HG03135 (cell line): ENCODE measurements at regions not wholly inside any gene's neighbourhood (a gene's known extent, or its start where the extent isn't known, plus 50 kb on each side); places are given as distances from the start of the nearest gene placed in this dataset.
"Not testable (repeated sequence)": the region's sequence is repeated elsewhere in the genome, so short reads cannot be mapped to it uniquely, and the experiment has no call there.

Experiments
- ATAC-seq: cut with Tn5 transposase; IDR thresholded peaks from one replicate; pipeline ENCODE4 v1.9.1; 2021; ENCODE audit warnings: mild to moderate bottlenecking, moderate library complexity; ENCODE audit not compliant: unreplicated experiment

DNA sequence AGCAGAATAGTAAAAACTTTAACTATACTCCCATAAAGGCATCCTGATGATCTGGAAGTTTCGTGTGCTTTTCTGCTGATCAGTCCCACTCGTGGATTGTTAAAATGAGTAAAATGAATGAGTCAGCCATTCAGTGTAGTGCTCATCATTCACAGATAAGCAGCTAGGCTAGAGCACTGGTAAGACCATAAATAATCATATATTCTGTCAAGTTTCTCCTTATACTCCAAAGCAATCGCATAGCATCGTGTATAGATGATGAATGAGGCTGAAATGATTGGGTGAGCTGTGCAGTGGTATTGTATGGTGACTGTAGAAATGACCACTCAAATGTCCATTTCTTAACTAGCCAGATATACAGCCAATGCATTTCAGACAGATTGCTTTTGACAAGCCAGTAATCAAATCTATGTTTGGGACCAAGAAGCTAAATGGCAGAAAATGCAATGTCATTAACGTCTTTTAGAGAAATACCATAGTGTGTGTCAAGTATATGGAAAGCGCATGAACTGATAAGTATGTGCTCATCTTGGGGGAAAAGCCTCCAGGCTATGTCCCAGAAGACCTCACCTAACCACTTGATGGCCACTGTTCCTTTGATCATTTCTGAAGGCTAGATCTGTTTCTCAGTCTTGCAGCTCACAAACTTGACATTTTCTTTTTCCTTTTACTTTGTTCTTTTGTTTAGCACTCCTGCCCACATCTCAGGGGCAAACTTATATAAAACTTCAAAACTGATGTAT, 227.2 kb upstream of the FAM3C start:
- ATAC-seq = no peak

DNA sequence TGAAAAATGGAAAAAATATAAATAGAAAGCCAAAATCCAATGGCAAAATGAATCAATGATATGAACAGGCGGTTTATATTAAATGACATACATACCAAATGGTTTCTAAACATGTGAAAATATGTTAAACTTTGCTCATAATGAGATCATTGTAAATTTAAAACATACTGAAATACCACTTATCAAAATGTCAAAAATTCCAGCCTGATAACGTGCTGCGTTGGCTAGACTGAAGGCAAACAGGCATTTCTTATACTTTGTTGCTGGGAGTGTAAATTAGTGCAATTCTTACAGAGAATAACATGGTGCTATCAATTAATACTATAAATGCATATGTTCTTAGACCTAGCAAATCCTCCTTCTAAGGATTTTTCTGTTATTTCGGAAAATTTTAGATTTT, 225.8 kb upstream of the FAM3C start:
- no peak for ATAC-seq

DNA sequence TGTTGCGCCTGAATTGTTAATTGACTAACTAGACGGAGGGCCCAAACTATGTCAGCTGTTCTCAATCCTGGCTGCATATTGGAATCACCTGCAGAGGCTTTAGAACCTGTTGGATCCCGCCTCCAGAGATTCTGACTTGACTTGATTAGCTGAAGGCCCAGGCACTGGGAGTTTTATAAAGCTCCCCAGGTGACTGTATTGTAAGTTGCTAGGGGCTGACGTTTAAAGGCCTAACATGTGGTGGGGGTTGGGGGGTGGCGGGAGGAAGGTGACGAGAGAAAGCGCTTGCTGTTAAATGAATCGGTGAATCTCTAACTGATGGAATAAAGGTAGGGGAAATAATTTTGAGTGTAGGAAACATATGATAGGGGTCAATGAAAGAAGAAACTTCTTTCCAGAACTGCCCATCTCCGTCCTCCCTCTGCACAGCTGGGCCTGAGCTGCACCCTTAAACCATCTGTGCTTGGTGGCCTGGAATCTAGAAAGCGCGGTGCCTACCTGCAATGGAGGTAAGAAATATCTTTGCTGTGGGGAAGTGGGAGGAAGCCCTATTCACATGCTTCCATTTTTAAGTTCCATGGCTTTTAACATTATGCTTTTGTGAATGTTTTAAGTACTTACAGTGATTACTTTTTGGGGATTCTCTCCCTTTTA, 225.0 kb upstream of the FAM3C start:
- no peak for ATAC-seq

GRCh38 chr7:121620206-121620605, 224.1 kb upstream of the FAM3C start:
- no peak for ATAC-seq

- ATAC-seq = no peak
Measured at GRCh38 chr7:121618182-121618581, 222.1 kb upstream of the FAM3C start.

GRCh38 chr7:121610243-121610642, 214.1 kb upstream of the FAM3C start:
- no peak for ATAC-seq

GRCh38 chr7:121609208-121609607, 213.1 kb upstream of the FAM3C start:
- no peak for ATAC-seq

DNA sequence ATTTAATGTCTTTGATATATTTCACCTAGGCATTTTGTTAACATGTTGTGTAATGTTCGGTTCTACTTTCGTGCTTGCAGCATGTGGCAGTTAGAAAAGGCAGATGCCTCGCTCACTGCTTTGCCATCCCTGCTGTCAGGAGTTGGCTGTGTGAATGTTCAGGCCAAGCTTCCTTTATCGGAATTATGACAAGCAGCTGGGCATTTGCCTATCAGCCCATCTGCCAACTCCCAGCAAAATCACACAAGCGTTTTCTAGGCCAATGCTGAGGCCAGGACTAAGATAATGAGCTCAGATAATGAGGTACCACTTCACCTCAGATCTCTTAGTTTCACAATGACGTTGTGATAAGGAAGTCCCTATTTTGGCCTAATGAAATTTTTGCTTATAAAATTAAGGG, 212.7 kb upstream of the FAM3C start:
- ATAC-seq = no peak

GRCh38 chr7:121608183-121608582, 212.1 kb upstream of the FAM3C start:
- ATAC-seq = not testable (repeated sequence)

DNA sequence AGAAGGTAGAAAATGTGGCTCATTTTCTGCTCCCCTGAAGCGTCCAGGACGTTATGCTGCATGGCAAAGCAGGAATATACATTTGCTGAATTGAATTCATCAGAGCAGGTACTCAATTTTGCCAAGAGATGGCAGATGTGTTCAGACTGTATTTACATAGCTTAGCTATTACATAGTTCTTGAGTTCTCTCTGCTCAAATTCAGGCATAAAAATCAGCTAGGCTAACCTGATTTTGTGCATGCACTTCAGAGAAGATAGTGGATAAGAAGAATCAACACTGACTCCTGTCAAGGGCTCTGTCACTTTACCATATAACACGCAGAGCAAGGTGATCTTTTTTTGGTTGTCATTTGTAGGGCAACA, 209.2 kb upstream of the FAM3C start:
- no peak for ATAC-seq

DNA sequence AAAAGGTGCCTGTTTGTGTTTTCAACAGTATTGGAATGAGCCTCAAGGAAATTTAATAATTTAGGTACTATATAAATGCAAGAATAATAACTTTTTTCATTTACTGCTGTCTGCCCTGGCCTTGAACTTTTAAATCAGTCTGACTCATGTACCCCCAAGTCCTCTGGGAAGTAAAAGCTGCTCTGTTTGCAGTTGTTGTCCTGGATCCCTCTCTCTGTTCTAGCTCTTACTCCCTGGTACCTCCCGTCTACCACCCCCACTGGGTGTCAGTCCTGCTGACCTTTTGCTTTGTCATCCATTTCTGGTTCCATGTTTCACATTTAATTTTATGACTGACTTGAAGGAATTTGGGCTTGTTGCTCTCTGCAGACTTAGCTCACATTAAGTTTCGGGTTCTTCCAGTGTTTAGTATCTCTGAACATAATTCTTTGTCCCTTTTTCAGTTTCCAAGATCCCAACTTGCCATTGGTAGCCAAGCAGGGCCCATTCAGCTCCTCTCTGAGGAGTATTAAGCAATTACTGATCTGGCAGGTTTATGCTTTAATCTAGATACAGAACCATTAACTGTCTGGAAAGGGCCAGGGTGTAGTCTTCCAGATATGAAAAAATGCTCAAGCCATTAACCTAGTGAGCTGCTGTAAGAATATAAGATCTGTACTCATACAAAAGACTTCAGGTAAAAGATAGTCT, 208.7 kb upstream of the FAM3C start:
- no peak for ATAC-seq

DNA sequence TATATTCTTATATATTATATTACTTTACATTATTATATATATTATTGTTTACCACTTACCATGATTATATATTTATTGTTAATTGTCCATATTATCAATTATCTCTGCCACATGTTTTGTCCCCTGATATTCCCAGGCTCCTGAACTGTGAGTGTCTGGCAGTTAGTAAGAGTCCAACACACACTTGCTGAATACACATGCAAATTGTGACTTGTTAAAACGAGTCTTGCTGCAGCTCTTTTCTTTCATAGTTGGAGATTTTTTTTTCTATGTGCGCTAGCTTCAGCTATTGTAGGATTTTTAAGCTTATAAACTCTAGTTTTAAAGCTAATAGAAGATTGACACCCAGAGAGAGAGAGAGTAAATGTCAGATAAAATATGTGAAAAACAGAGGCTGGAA, 207.8 kb upstream of the FAM3C start:
- ATAC-seq = no peak

- no peak for ATAC-seq
Measured at GRCh38 chr7:121599887-121600286, 203.8 kb upstream of the FAM3C start.

- ATAC-seq = no peak
Measured at GRCh38 chr7:121595758-121596696, 199.9 kb upstream of the FAM3C start.

DNA sequence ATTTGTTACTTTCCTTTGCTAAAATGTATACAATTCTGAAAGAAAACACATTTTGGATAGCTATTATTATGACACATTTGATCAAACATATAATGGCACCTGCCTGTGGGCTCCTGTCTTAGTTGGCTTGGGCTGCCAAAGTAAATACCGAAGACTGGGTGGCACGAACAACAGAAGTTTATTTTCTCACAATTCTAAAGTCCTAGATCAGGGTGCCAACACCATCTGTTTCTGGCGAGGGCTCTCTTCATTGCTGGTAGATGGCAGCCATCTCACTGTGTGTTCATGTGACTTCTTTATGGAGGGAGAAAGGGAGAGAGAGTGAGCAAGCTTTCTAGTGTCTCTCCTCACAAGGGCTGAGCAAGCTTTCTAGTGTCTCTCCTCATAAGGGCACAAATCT, 195.8 kb upstream of the FAM3C start:
- ATAC-seq = no peak

GRCh38 chr7:121587435-121587834, 191.3 kb upstream of the FAM3C start:
- no peak for ATAC-seq

DNA sequence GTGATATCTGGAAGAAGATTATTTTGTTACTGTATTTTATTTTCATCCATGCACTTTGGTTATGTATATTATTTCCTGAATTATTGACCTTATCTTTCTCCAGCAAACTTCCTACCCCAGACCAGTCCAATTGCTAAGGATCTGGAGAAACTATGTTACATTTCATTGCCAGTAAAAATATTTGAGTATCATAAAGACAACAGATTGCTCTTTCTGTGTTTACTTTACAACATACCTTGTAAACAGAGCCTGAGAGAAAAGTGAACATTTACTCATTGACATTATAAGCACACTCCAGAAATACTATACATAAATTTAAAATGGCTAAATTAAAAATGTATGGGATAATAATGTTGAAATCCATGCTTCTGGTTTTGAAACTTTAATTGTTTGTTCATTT, 186.2 kb upstream of the FAM3C start:
- ATAC-seq = no peak

GRCh38 chr7:121579639-121580038, 183.5 kb upstream of the FAM3C start:
- ATAC-seq = no peak

- ATAC-seq = no peak
Measured at GRCh38 chr7:121578669-121579068, 182.6 kb upstream of the FAM3C start.

DNA sequence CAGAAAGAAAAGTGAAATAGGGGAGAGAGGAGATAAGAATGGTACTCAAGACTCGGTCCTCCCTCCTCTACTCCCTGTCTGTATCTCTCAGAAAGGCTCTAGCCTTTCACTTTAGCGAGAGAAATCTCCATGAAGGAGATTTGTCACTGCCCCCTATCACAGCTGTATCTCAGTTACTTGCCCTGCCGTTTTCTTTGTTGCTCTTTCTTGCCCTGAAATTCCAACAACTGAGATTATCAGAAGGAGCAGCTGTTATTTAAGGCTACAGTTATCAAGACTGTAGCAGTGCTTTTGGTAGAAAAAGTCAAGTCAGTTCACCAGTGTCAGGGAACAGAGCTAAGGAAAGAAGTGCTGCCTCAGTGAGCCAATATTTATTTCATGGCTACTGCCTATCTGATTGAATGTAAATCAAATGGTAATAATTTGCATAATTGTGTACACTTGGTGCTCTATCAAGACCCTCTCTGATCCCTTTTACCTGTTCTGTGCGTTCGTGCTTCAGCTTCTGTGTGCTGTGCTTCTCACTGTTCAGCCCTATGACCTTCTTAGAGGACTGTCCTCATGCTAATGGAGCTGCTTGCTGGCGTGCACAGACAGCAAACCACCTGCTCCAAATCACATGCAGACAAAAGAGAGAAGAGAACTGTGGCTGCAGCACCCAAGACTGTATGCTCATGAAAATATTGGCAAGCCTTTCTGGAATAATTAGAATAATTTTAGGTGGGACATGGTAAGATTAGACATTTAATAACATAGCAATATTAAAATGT, 180.2 kb upstream of the FAM3C start:
- ATAC-seq = no peak
